Tibial nerve (tissue), 3 donors: ENCODE measurements at regions not wholly inside any gene's neighbourhood (a gene's known extent, or its start where the extent isn't known, plus 50 kb on each side); places are given as distances from the start of the nearest gene placed in this dataset.

Source experiments
- POLR2A ChIP-seq, 2 donors: fragments of 450-650 bp; IDR thresholded peaks; one replicate each; pipeline ENCODE4 v1.6.1; 2017; ENCODE audit warnings: antibody characterized with exemption in 2 of 2, mild to moderate bottlenecking in 2 of 2, moderate library complexity in 2 of 2
- TF ChIP-seq, protein P1 (sequence below), 5 experiments: fragments of 200-600 bp in 3 of 5; fragments of 450-650 bp in 2 of 5; sonication (generic) in 3 of 5; IDR thresholded peaks; one replicate each; pipeline ENCODE4 v1.5.1; 2016 to 2019; ENCODE audit warnings: antibody characterized with exemption in 5 of 5, mild to moderate bottlenecking in 3 of 5, moderate library complexity in 2 of 5

DNA sequence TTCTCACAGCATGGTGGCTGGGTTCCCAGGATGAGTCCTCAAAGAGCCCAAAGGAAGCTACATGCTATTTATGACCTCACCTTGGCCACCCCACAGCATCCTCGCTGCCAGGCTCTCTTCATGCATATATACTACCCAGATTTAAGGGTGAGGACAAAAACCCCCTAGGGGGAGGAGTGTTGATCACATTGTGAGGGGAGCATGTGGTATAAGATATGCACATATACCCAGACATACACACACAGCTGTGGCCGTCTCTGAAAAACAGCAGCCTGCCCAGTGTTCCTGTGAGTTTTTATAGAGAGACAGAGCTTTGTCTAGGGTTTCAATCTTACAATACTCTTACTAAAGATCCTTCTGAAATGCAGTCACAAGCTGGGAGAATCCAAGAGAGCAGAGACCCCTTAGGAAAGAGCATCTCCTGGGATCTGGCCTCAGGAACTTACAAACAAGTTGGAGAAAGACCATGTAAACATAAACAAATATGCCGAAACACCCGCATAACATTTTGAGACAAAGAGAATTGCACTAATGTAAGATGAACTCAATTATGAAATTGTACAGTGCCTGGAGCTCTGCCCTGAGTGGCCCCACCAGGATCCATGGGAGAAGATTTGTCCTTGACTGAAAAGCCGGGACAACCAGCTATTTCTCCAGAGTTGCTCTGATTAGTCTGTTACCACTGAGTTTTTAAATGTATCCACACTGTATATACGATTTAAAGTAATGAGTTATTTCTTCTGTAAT, 146.4 kb downstream of the GADD45G start:
- TF ChIP-seq, protein P1, sequence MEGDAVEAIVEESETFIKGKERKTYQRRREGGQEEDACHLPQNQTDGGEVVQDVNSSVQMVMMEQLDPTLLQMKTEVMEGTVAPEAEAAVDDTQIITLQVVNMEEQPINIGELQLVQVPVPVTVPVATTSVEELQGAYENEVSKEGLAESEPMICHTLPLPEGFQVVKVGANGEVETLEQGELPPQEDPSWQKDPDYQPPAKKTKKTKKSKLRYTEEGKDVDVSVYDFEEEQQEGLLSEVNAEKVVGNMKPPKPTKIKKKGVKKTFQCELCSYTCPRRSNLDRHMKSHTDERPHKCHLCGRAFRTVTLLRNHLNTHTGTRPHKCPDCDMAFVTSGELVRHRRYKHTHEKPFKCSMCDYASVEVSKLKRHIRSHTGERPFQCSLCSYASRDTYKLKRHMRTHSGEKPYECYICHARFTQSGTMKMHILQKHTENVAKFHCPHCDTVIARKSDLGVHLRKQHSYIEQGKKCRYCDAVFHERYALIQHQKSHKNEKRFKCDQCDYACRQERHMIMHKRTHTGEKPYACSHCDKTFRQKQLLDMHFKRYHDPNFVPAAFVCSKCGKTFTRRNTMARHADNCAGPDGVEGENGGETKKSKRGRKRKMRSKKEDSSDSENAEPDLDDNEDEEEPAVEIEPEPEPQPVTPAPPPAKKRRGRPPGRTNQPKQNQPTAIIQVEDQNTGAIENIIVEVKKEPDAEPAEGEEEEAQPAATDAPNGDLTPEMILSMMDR (IDR thresholded peaks at IDR 0.05) = no peak
- no peak for TF ChIP-seq POLR2A (IDR thresholded peaks at IDR 0.05)
